ENCODE measurements at regions not wholly inside any gene's neighbourhood (a gene's known extent, or its start where the extent isn't known, plus 50 kb on each side); places are given as distances from the start of the nearest gene placed in this dataset.

GRCh38 chr19:28577666-28578065, 635.3 kb downstream of the UQCRFS1 start:
- TF ChIP-seq CTCF (IDR thresholded peaks at IDR 0.05 in 8 of 11, conservative IDR thresholded peaks at IDR 0.05 in 3 of 11) (no peak), POLR2AphosphoS5 (IDR thresholded peaks at IDR 0.05) (no peak)

Measured in spleen (tissue), 7 donors.